AG09309 (cell line): ENCODE measurements at regions not wholly inside any gene's neighbourhood (a gene's known extent, or its start where the extent isn't known, plus 50 kb on each side); places are given as distances from the start of the nearest gene placed in this dataset.

Experiments
- DNase-seq: peaks from one replicate; pipeline ENCODE4 v3.0.0-alpha.2; 2010; ENCODE audit warnings: low read depth
- H3K4me3 ChIP-seq: 2 replicates; pipeline ENCODE4 v1.5.1; 2011; ENCODE audit warnings: mild to moderate bottlenecking, low read depth, low read length, moderate library complexity; ENCODE audit not compliant: control insufficient read depth
- TF ChIP-seq, protein P1 (sequence below): IDR thresholded peaks from 2 replicates; pipeline ENCODE4 v1.5.1; 2011; ENCODE audit warnings: mild to moderate bottlenecking, low read depth, low read length, inconsistent platforms; ENCODE audit not compliant: insufficient read depth, control insufficient read depth; ENCODE audit errors: missing control alignments

DNA sequence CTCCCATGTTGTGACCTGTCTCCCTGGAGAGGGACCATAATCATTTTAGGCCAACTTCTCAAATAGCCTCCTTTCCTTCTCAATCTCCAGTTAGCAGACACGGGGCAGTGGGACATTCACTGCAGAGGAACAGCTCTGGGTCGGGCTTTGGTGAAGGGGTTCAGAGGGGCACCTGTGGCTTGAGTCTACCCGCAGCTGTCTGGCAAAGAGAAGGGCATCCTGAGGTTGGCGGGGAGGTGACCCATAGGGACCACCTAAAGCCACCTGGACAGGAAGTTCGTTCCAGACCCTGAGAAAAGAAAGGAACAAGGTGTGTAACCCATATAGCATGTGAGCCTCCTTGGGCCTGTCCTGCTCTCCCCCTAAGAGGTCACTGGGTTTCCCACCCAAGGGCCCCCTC lies 155.0 kb downstream of the OAT start:
- DNase-seq, result no peak
- H3K4me3 ChIP-seq, result no peak overlapping the region
- TF ChIP-seq, protein P1, sequence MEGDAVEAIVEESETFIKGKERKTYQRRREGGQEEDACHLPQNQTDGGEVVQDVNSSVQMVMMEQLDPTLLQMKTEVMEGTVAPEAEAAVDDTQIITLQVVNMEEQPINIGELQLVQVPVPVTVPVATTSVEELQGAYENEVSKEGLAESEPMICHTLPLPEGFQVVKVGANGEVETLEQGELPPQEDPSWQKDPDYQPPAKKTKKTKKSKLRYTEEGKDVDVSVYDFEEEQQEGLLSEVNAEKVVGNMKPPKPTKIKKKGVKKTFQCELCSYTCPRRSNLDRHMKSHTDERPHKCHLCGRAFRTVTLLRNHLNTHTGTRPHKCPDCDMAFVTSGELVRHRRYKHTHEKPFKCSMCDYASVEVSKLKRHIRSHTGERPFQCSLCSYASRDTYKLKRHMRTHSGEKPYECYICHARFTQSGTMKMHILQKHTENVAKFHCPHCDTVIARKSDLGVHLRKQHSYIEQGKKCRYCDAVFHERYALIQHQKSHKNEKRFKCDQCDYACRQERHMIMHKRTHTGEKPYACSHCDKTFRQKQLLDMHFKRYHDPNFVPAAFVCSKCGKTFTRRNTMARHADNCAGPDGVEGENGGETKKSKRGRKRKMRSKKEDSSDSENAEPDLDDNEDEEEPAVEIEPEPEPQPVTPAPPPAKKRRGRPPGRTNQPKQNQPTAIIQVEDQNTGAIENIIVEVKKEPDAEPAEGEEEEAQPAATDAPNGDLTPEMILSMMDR, result no peak

- TF ChIP-seq, protein P1, result no peak
- no peak for DNase-seq
- no peak overlapping the region for H3K4me3 ChIP-seq
These were observed 155.8 kb downstream of the OAT start for GRCh38 chr10:124262971-124263370.

DNA sequence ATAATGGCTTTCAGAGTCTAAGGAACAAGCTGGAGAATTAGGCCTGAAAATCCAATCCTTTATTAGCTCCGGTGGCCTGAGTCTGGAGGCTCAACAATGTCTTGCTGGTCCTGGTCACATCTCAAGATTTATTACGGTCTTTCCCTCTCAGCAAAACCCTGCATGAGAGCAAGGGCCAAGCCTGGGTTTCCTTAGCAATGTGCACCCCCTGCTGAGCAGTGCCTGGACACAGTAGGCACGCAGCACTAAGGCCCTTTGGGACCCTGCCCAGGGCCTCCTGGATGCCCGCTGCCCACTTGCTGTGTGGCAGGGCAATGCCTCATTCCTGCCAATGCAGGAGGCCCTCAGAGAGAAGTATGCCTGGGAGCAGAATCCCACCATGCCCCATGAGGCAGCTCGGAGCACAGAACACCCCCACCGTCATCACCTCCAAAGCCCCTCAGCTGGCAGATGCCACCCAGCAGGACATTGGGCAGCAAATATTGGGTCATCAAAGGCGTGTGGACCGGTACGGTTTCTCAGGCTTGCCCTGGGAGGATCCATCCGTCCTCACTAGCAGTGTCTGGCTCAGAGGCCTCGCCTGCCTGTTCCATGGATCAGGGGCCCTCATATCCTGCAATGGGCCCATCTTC lies 156.4 kb downstream of the OAT start:
- TF ChIP-seq, protein P1, result no peak
- no peak for DNase-seq
- no peak overlapping the region for H3K4me3 ChIP-seq

- H3K4me3 ChIP-seq, result no peak overlapping the region
- TF ChIP-seq, protein P1, result peak; percentile 33
- DNase-seq, result no peak
These were observed 159.4 kb downstream of the OAT start for GRCh38 chr10:124259139-124259825.

GRCh38 chr10:124257781-124258180 lies 160.9 kb downstream of the OAT start:
- H3K4me3 ChIP-seq, result no peak overlapping the region
- no peak for DNase-seq
- TF ChIP-seq, protein P1, result no peak

DNA sequence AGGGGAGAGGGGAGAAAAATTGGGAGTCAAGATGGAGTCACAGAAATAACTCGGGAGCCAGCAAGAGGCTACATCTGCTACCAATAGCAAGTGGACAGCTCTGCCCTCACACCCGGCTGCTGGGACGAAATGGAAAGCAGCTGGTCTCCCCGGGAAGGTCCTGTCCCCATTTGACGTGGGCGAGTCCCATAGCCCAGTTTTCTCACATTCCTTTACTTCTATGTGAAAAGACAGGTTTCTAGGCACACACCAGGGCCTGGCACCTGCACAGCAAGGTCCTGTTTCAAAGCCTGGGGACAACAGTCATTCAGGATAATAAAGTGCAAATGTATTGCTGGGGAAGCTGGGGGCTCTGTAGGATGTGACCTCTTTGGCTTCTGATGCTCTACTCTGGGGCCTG lies 162.6 kb downstream of the OAT start:
- DNase-seq, result no peak
- TF ChIP-seq, protein P1, result no peak
- no peak overlapping the region for H3K4me3 ChIP-seq
